Nucleus accumbens (tissue), 56 donors: ENCODE measurements at regions not wholly inside any gene's neighbourhood (a gene's known extent, or its start where the extent isn't known, plus 50 kb on each side); places are given as distances from the start of the nearest gene placed in this dataset.

Source experiments
- DNase-seq, 56 donors: peaks; one replicate each; lab custom pipeline; 2025; lab: John Stamatoyannopoulos, UW

GRCh38 chr16:80489173-80489572 is 51.6 kb upstream of the DYNLRB2 start:
- DNase-seq: no peak

GRCh38 chr16:80488167-80488566 is 52.6 kb upstream of the DYNLRB2 start:
- no peak for DNase-seq

GRCh38 chr16:80480664-80481063 is 60.1 kb upstream of the DYNLRB2 start:
- no peak for DNase-seq

GRCh38 chr16:80477838-80478237 is 63.0 kb upstream of the DYNLRB2 start:
- DNase-seq: no peak

- DNase-seq: no peak
Observed at GRCh38 chr16:80468029-80468428, 72.8 kb upstream of the DYNLRB2 start.

GRCh38 chr16:80466024-80466987 is 74.5 kb upstream of the DYNLRB2 start:
- peak in 49 of 56 donors; percentile 2 to 83 (median 39) for DNase-seq

- no peak for DNase-seq
Observed at GRCh38 chr16:80463751-80464495, 76.9 kb upstream of the DYNLRB2 start.

- DNase-seq: no peak
Observed at GRCh38 chr16:80463326-80463725, 77.5 kb upstream of the DYNLRB2 start.

GRCh38 chr16:80462917-80463316 is 77.9 kb upstream of the DYNLRB2 start:
- DNase-seq: no peak

- no peak for DNase-seq
Observed at GRCh38 chr16:80460988-80461387, 79.8 kb upstream of the DYNLRB2 start.

GRCh38 chr16:80459966-80460365 is 80.8 kb upstream of the DYNLRB2 start:
- no peak for DNase-seq

- DNase-seq: no peak
Observed at GRCh38 chr16:80459331-80459777, 81.4 kb upstream of the DYNLRB2 start.

- DNase-seq: no peak
Observed at GRCh38 chr16:80457871-80458270, 82.9 kb upstream of the DYNLRB2 start.

- no peak for DNase-seq
Observed at GRCh38 chr16:80454802-80455201, 86.0 kb upstream of the DYNLRB2 start.

GRCh38 chr16:80449392-80449791 is 91.4 kb upstream of the DYNLRB2 start:
- no peak for DNase-seq

GRCh38 chr16:80447241-80447640 is 93.6 kb upstream of the DYNLRB2 start:
- DNase-seq: no peak

GRCh38 chr16:80442779-80443178 is 98.0 kb upstream of the DYNLRB2 start:
- DNase-seq: peak in 3 of 56 donors; percentile 0 to 1 (median 0)

- no peak for DNase-seq
Observed at GRCh38 chr16:80441935-80442334, 98.9 kb upstream of the DYNLRB2 start.

GRCh38 chr16:80440667-80441066 is 100.1 kb upstream of the DYNLRB2 start:
- DNase-seq: no peak

GRCh38 chr16:80437707-80438106 is 103.1 kb upstream of the DYNLRB2 start:
- DNase-seq: no peak

GRCh38 chr16:80436510-80436909 is 104.3 kb upstream of the DYNLRB2 start:
- no peak for DNase-seq
